Caco-2 (cell line): ENCODE measurements at regions not wholly inside any gene's neighbourhood (a gene's known extent, or its start where the extent isn't known, plus 50 kb on each side); places are given as distances from the start of the nearest gene placed in this dataset.

Source experiments
- BruUV-seq: library from RNA; stranded (reverse); fragments of 400-500 nt; replicated peaks from 2 replicates; lab custom pipeline; 2021; lab: Mats Ljungman, UMichigan
- CTCF ChIA-PET: fragments of 300-600 bp; sonication (Branson Sonifier 250); formaldehyde crosslinking; loops from one replicate; lab custom pipeline; 2022; ENCODE audit warnings: antibody characterized with exemption; lab: Charles Lee
- POLR2A ChIA-PET: fragments of 300-600 bp; sonication (Branson Sonifier 250); formaldehyde crosslinking; loops from one replicate; lab custom pipeline; 2022; ENCODE audit warnings: antibody characterized with exemption; lab: Charles Lee
- DNase-seq, 2 experiments: peaks; one replicate each; pipeline versions ENCODE4 v3.0.0 to v3.0.0-alpha.2; 2020 to 2022
- H3K27me3 ChIP-seq: replicated peaks from 2 replicates; pipeline ENCODE4 v1.6.0; 2011; ENCODE audit warnings: low read length; ENCODE audit not compliant: control insufficient read depth, insufficient read depth
- H3K36me3 ChIP-seq: 2 replicates; pipeline ENCODE4 v1.5.1; 2011; ENCODE audit warnings: low read length; ENCODE audit not compliant: control insufficient read depth, insufficient read depth
- H3K4me1 ChIP-seq: fragments of 250-450 bp; sonication (Bioruptor Pico); 2 replicates; pipeline ENCODE4 v1.5.1; 2020; ENCODE audit warnings: mild to moderate bottlenecking
- H3K4me3 ChIP-seq: 2 replicates; pipeline ENCODE4 v1.5.1; 2011; ENCODE audit warnings: low read depth, mild to moderate bottlenecking, control low read depth, low read length
- H3K9me3 ChIP-seq: fragments of 250-450 bp; sonication (Bioruptor Pico); 2 replicates; pipeline ENCODE4 v1.5.1; 2020; ENCODE audit warnings: mild to moderate bottlenecking, moderate library complexity
- H3K27ac Mint-ChIP-seq: one replicate; pipeline ENCODE4 v1.8.0; 2022; ENCODE audit warnings: mixed read lengths; ENCODE audit not compliant: unreplicated experiment
- H3K27me3 Mint-ChIP-seq: one replicate; pipeline ENCODE4 v1.8.0; 2022; ENCODE audit warnings: mixed read lengths; ENCODE audit not compliant: insufficient read depth, unreplicated experiment
- H3K36me3 Mint-ChIP-seq: one replicate; pipeline ENCODE4 v1.8.0; 2022; ENCODE audit warnings: mild to moderate bottlenecking, mixed read lengths; ENCODE audit not compliant: insufficient read depth, unreplicated experiment
- H3K4me1 Mint-ChIP-seq: one replicate; pipeline ENCODE4 v1.8.0; 2022; ENCODE audit warnings: low read depth, mixed read lengths; ENCODE audit not compliant: unreplicated experiment
- H3K4me3 Mint-ChIP-seq: one replicate; pipeline ENCODE4 v1.8.0; 2022; ENCODE audit warnings: mild to moderate bottlenecking, moderate library complexity, mixed read lengths; ENCODE audit not compliant: unreplicated experiment
- H3K9me3 Mint-ChIP-seq: one replicate; pipeline ENCODE4 v1.8.0; 2022; ENCODE audit warnings: mixed read lengths; ENCODE audit not compliant: unreplicated experiment
- intact Hi-C: fragments of 100-400 bp; cut with micrococcal nuclease; formaldehyde crosslinking; loops from one replicate; pipeline ENCODE4 v1.10.0; 2022; ENCODE audit not compliant: unreplicated experiment
- TF ChIP-seq, protein P1 (sequence below), 2 experiments: fragments of 200-600 bp in 1 of 2; IDR thresholded peaks; 1 replicate in 1 of 2; 2 replicates in 1 of 2; pipeline versions ENCODE4 v1.5.1 to v1.8.0; 2011 to 2022; ENCODE audit warnings: antibody characterized with exemption in 1 of 2, control low read depth in 1 of 2, inconsistent platforms in 1 of 2, low read depth in 1 of 2, low read length in 1 of 2, mild to moderate bottlenecking in 1 of 2, moderate library complexity in 1 of 2; ENCODE audit not compliant: insufficient read depth in 1 of 2, severe bottlenecking in 1 of 2, unreplicated experiment in 1 of 2

GRCh38 chr7:24441314-24442027 lies 131.8 kb upstream of the PALS2 start:
- H3K27me3 ChIP-seq, result no peaks in the 10 kb centered on the region
- Mint-ChIP-seq H3K27me3 (no peaks in the 10 kb centered on the region), H3K36me3 (no peaks in the 10 kb centered on the region), H3K9me3 (no peaks in the 10 kb centered on the region), H3K4me1 (no peaks in the 10 kb centered on the region), H3K4me3 (no peak overlapping the region), H3K27ac (no peak overlapping the region)
- CTCF ChIA-PET, result no interaction called here
- peaks cover 2% of the 10 kb centered on the region; the same call in 1 of the 2 replicates for H3K9me3 ChIP-seq
- POLR2A ChIA-PET, result no interaction called here
- no peak for DNase-seq
- TF ChIP-seq, protein P1, sequence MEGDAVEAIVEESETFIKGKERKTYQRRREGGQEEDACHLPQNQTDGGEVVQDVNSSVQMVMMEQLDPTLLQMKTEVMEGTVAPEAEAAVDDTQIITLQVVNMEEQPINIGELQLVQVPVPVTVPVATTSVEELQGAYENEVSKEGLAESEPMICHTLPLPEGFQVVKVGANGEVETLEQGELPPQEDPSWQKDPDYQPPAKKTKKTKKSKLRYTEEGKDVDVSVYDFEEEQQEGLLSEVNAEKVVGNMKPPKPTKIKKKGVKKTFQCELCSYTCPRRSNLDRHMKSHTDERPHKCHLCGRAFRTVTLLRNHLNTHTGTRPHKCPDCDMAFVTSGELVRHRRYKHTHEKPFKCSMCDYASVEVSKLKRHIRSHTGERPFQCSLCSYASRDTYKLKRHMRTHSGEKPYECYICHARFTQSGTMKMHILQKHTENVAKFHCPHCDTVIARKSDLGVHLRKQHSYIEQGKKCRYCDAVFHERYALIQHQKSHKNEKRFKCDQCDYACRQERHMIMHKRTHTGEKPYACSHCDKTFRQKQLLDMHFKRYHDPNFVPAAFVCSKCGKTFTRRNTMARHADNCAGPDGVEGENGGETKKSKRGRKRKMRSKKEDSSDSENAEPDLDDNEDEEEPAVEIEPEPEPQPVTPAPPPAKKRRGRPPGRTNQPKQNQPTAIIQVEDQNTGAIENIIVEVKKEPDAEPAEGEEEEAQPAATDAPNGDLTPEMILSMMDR (IDR thresholded peaks at IDR 0.05; ENCODE audit: insufficient read depth in 1 of 2, low read depth in 1 of 2, low read length in 1 of 2, severe bottlenecking in 1 of 2, unreplicated experiment in 1 of 2), result no peak
- H3K4me1 ChIP-seq, result no peaks in the 10 kb centered on the region
- H3K36me3 ChIP-seq, result no peaks in the 10 kb centered on the region
- BruUV-seq, result no TSS peak
- intact Hi-C loops, result no loop called here
- no peak overlapping the region for H3K4me3 ChIP-seq

GRCh38 chr7:24442170-24442777 lies 131.0 kb upstream of the PALS2 start:
- H3K9me3 Mint-ChIP-seq, result no peaks in the 10 kb centered on the region
- H3K27ac Mint-ChIP-seq, result no peak overlapping the region
- H3K4me3 ChIP-seq, result no peak overlapping the region
- no peaks in the 10 kb centered on the region for H3K27me3 ChIP-seq
- H3K4me1 Mint-ChIP-seq, result no peaks in the 10 kb centered on the region
- H3K27me3 Mint-ChIP-seq, result no peaks in the 10 kb centered on the region
- H3K36me3 Mint-ChIP-seq, result no peaks in the 10 kb centered on the region
- H3K36me3 ChIP-seq, result no peaks in the 10 kb centered on the region
- no peak overlapping the region for H3K4me3 Mint-ChIP-seq
- TF ChIP-seq, protein P1 (IDR thresholded peaks at IDR 0.05; ENCODE audit: insufficient read depth in 1 of 2, low read depth in 1 of 2, low read length in 1 of 2, severe bottlenecking in 1 of 2, unreplicated experiment in 1 of 2), result no peak
- BruUV-seq, result no TSS peak
- DNase-seq, result no peak
- ChIA-PET CTCF (no interaction called here), POLR2A (no interaction called here)
- H3K4me1 ChIP-seq, result no peaks in the 10 kb centered on the region
- H3K9me3 ChIP-seq, result no peaks in the 10 kb centered on the region; the same call in 1 of the 2 replicates
- intact Hi-C loops, result no loop called here

DNA sequence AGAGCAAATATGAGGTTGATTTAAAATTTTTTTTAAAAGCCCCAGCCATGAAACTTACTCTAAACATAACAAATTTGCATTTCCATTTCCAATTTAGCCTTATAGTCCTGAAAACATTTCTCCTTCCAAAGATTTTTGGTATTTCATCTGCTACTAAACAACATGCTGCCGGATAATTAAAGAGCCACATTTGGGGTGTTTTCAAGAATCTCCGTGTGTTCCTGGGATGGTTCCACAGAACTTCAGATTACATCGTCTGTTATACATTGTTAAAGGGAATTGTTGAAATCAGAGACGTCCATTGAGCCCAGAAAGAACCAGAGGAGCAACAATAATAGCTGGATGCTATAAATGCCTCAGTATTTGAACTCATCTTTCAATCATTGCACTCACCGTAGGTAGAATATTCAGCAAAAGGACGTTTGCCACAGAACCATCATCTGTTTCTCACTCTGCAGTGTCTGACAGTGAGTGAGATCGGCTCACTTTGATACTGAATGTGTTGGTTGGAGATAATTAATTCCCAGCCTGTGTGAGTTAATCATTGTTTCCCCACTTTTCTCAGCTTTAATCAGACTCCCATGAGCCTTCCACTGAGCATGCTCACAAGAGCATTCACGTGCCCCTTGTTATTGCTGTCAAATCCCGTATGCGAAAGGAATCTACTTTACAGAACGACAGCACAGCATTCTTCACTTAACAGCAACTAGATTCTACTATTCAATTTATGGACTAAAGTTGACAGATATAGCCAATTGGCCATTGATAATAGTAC lies 128.4 kb upstream of the PALS2 start:
- H3K4me3 ChIP-seq, result no peak overlapping the region
- Mint-ChIP-seq H3K4me3 (no peak overlapping the region), H3K27ac (no peak overlapping the region), H3K36me3 (no peaks in the 10 kb centered on the region), H3K9me3 (no peaks in the 10 kb centered on the region), H3K27me3 (no peaks in the 10 kb centered on the region), H3K4me1 (no peaks in the 10 kb centered on the region)
- no TSS peak for BruUV-seq
- no peaks in the 10 kb centered on the region for H3K36me3 ChIP-seq
- H3K4me1 ChIP-seq, result no peaks in the 10 kb centered on the region
- CTCF ChIA-PET, result no interaction called here
- POLR2A ChIA-PET, result no interaction called here
- DNase-seq, result no peak
- intact Hi-C loops, result no loop called here
- no peaks in the 10 kb centered on the region for H3K9me3 ChIP-seq
- H3K27me3 ChIP-seq, result no peaks in the 10 kb centered on the region
- TF ChIP-seq, protein P1 (IDR thresholded peaks at IDR 0.05; ENCODE audit: insufficient read depth in 1 of 2, low read depth in 1 of 2, low read length in 1 of 2, severe bottlenecking in 1 of 2, unreplicated experiment in 1 of 2), result no peak
